CD4-positive, alpha-beta T cell treated with Interleukin-21 for 1 hour (primary cell): ENCODE measurements at regions not wholly inside any gene's neighbourhood (a gene's known extent, or its start where the extent isn't known, plus 50 kb on each side); places are given as distances from the start of the nearest gene placed in this dataset.
"Not testable (repeated sequence)": the region's sequence is repeated elsewhere in the genome, so short reads cannot be mapped to it uniquely, and the experiment has no call there.

ENCODE experiments used
- DNase-seq: peaks from one replicate; pipeline ENCODE4 v3.0.0-alpha.2; 2020

DNA sequence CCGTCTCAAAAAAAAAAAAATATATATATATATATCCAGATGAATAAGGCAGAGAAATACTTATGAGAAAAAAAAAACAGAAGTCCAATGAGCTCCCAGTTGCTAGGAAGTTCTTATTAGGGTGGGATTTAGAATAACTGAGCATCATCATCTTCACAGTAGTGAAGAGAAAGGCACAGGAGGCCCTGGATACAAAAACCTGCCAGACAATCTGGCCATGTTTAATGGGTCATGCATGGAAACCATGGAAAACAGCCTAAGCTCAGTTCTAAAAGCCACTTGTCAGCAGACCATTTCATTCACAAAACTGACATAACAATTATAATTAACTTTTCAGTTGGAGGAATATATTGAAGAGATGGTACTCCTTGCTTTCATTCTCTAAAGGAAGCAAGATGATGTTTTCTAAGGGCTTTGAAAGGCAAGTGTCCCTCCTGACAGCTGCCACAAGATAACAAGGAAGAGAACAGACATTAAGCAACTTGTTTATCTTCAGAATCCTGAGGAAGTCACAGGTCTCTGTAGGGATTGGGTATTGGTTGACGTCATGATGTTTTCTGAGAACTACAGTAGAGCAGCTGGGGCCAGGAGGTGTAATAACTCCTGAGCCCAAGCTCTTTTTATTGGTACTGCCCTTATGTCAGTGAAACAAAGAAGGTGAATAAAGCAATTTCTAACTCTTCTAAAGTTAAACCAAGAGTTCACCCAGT, 463.1 kb downstream of the DMAC1 start:
- DNase-seq, result no peak

DNA sequence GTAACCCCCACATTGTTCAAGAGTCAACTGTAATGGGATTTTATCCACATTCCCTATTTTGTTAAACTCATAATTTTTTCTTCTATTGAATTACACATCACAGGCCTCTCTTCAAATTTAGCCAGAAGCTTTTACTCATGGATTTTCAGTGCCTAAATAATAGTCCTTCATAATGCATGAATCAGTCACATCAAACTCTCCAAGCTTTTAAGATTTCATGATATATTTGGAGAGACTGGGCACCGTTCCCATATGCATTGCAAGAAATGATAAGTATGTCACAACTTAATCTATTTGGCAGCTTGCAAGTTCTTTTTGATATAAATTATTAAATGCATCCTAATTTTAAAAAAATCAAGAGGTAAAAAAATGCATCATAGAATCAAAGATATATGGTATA, 465.9 kb downstream of the DMAC1 start:
- no peak for DNase-seq

DNA sequence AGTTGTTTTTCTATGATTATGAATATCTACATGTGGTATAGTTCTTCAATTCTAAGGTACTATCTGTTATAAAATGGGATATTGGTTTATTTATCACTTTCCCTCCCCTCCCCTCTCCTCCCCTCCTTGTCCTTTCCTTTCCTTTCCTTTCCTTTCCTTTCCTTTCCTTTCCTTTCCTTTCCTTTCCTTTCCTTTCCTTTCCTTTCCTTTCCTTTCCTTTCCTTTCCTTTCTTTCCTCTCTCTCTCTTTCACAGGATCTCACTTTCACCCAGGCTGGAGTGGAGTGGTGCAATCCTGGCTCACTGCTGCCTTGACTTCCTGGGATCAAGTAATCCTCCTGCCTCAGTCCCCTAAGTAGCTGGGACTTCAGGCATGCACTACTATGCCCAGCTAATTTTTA, 466.8 kb downstream of the DMAC1 start:
- DNase-seq, result no peak

DNA sequence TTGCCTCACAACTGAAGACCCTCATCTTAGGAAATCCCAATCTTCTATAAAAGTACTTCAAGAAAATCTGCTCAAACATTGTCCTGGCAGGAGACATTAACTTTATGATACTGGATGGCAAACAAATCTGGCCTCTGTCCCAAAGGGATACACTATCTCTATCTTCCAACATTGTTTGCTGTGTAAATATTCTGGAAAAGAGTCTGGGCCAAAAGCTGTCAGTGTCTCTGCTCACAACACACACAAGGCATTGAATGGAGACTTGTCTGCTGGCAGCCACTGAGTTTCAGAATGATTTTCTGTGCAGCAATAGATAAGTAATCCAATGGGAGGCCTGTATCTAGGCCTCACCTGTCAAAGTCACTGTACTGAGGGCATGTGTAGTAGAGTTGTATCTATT, 471.1 kb downstream of the DMAC1 start:
- DNase-seq, result no peak

DNA sequence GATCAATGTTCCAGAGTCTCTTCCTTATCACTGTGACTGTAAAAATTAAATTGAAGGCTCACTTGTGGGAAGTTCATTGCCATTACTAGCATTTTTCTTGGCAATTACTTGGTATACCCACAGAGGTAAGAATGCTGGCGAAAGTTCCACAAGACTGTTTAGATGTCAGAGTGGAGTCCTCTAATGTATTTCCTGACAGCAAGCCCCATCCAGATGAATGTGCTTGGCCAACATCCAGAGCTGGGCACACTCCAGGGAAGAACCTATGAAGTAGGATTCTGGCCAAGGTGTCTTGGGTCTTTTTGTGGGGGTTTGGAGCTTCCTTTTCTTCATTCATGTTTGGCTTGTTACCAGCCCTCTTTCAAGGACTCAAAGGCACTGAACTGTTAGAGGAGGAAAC, 473.6 kb downstream of the DMAC1 start:
- DNase-seq, result no peak

DNA sequence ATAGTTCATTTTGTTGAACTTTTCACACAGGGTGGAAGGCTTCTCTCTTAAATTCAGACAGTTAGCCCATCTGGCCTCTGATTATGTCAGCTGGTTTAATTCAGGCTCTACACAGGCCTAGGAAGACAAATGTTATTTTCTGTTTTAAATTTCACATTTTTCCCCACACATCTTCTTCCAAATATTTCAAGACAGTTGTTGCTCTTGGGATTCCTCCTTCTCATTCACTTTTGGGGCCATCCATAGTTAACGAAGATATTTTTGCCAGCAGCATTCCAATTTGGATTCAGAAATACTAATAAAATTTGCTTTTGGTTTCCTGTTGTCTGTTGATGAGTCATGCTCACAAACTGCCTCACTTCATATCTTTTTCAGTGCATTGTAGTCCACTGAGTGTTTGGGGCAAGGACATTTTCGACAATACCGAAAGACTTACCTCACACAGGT, 475.4 kb downstream of the DMAC1 start:
- no peak for DNase-seq

- DNase-seq, result no peak
Measured at GRCh38 chr9:7320841-7321240, 478.7 kb downstream of the DMAC1 start.

DNA sequence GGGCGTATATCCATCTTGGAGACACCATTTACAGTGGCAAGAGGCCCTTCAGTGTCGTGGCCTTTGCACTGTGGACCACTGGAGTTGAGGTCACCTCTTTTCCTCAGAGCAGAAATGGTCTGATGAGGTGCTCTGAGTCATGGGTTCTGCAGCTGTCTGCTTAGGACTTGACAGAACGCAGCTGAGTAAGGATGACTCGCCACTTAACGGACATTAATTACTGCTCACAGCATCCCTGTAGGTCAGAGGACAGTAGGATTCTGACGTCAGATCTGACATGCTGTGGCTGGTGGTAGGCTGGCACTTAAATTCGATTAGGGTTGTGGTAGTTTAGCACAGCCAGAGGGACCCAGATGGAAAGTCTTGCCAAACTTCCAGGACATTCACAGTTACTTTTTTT, 479.4 kb downstream of the DMAC1 start:
- no peak for DNase-seq

- no peak for DNase-seq
Measured at GRCh38 chr9:7318920-7319319, 480.7 kb downstream of the DMAC1 start.

DNA sequence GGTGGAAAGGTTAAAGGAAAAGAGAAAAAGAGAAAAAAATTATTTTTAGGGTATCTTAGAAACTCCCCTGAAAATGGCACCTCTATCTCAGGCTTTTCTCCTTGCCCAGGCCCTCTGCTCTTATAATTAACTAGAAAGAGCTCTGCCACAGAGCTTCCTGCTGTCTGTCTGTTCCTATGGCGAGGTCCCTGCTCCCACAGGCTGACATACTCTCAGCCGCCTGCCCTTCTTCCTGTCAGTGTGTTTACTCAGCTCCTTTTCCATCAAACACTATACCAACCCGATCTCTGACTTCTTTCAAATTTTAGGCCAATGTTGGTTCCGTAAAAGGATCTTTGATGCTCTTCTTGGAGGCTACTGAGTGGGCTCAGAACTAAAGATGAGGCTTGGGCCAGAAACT, 482.6 kb downstream of the DMAC1 start:
- DNase-seq, result no peak

- no peak for DNase-seq
Measured at GRCh38 chr9:7316166-7316795, 483.3 kb downstream of the DMAC1 start.

DNA sequence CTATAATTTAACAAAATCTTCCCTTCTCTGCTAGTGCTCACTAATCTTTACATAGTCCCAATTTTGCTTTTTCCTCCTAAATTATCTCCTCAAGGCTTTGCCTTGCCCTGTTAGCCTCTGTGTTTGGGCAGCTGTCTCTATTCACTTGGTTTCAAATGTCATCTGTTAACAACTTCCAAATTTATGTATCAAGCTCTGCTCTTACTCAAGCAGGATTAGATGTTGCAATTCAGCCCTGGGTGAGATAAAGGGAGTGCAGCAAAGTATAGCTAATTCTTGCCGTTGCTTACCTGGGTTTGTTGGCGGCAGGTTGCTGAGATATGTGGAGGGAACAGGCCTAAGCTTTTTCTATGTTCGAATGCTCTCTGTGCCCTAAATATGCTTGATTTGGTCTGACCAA, 483.8 kb downstream of the DMAC1 start:
- DNase-seq, result no peak

- no peak for DNase-seq
Measured at GRCh38 chr9:7315116-7315515, 484.5 kb downstream of the DMAC1 start.

- no peak for DNase-seq
Measured at GRCh38 chr9:7313389-7313788, 486.2 kb downstream of the DMAC1 start.

DNA sequence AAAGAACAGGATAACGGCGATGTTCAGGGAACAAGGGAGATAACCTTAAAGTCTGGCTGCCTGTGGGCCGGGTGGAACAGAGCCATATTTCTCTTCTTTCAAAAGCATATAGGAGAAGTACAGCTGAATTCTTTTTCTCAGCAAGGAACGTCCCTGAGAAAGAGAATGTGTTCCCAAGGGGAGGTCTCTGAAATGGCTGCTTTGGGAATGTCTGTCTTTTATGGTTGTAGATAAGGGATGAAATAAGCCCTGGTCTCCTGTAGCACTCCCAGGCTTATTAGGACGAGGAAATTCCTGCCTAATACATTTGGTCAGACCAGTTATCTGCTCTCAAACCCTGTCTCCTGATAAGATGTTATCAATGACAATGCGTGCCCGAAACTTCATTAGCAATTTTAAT, 490.5 kb downstream of the DMAC1 start:
- not testable (repeated sequence) for DNase-seq

- DNase-seq, result no peak
Measured at GRCh38 chr9:7305677-7306076, 493.9 kb downstream of the DMAC1 start.

GRCh38 chr9:7304627-7304995, 495.0 kb downstream of the DMAC1 start:
- no peak for DNase-seq

- no peak for DNase-seq
Measured at GRCh38 chr9:7303907-7304626, 495.5 kb downstream of the DMAC1 start.

DNA sequence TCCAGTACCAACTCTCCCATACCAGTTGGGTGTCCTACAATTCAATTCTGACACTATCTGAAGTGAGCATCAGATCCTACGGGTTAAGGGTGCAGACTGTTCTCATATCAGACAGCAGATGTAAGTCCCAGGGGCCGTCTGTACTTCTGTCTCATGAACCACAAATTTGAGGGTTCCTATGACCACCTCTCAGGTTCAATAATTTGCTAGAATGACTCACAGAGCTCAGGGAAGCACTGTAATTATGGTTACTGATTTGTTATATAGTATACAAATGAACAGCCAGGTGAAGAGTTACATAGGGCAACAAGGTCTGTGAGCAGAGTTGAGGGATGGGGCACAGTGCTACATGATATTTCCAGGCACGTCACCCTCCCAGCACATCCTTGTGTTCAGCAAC, 499.1 kb downstream of the DMAC1 start:
- no peak for DNase-seq

DNA sequence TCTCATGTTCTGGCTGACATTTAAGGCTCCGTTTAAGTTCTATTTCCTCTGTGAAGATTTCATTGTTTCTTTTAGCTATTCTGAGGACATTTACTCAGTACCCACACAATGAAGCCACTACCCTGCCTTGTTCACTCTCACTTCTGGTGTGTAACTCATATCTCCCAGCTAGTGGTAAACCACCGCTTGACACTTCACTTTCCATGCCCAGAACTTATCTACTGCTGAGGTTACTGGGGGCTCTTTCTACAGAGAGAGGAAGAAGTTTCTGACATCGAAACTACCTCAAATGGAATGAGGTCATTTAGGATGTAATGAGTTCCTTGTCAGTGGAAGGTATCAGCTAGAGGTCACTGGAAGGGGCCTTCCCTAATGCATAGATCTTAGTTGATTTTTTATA, 501.5 kb downstream of the DMAC1 start:
- DNase-seq, result peak; percentile 4

- no peak for DNase-seq
Measured at GRCh38 chr9:7297521-7297920, 502.1 kb downstream of the DMAC1 start.

DNA sequence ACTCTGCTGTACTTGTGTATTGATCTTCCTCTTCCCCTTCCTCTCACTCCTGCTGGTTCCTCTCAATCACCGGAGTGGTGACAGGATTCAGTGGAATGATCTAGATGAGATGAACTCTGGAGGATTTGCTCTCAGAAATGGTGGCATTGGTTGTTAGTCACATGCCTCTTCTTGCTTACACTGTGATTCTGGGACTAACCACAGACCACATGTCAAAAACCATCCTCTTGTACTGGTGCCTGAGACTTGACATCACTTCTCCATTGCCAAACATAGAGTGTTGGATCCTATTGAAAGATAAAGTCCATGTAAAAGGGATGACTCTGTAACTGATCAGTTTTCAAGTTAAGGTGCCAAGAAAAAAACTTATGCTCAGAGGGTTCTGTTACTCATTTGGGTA, 506.5 kb downstream of the DMAC1 start:
- no peak for DNase-seq

DNA sequence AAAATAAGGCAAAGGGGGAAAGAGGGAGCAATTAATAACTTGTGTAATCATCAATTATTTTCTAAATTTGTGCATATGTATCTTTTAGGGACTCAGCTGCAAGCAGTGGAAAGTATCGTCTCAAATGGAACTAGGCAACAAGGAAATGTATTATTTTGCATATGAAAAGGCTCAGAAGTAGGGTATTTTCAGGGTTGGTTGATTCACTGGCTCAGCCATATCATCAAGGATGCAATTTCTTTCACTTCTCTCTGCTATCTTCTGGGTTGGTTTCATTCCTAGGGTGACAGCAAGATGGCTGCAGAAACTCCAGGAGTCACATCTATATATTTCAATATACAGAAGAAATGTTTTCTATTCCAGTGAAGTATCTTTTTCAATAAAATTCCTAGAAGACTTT, 509.8 kb downstream of the DMAC1 start:
- DNase-seq, result no peak

DNA sequence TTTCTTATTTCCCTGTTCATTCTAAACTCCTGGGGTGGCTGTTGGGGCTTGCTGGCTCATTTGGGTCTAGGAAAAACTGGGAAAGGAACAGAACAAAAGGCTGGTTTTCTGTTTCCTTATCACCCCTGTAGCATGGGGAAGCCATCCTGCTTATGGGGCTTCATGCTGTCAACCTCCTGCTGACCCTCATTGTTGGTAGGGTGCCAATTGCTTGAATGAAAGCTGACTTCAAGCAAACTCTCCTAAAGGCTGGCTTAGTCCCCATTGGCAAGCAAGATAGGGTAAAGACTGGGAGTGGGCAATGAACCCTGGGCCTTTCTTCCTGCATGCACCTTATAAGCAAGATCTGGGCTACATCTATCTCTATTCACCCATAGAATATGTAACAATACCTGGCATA, 511.6 kb downstream of the DMAC1 start:
- no peak for DNase-seq
